OCI-LY1 (cell line): ENCODE measurements at regions not wholly inside any gene's neighbourhood (a gene's known extent, or its start where the extent isn't known, plus 50 kb on each side); places are given as distances from the start of the nearest gene placed in this dataset.

Experiments
- H2AFZ ChIP-seq: fragments of 200-600 bp; sonication (generic), shearing (Covaris generic); 2 replicates; pipeline ENCODE4 v1.6.0; 2014; ENCODE audit warnings: antibody characterized with exemption, mild to moderate bottlenecking, low read length
- H3F3A ChIP-seq: fragments of 200-600 bp; sonication (generic), shearing (Covaris generic); 2 replicates; pipeline ENCODE4 v1.6.0; 2014; ENCODE audit warnings: mild to moderate bottlenecking, antibody characterized with exemption, low read length, moderate library complexity; ENCODE audit not compliant: insufficient read depth
- H3K27ac ChIP-seq: fragments of 200-600 bp; sonication (generic); 2 replicates; pipeline ENCODE4 v1.5.1; 2014; ENCODE audit warnings: low read length, mixed run types, mild to moderate bottlenecking, low read depth; ENCODE audit not compliant: poor library complexity, severe bottlenecking
- H3K27me3 ChIP-seq: fragments of 200-600 bp; sonication (generic); 2 replicates; pipeline ENCODE4 v1.6.0; 2014; ENCODE audit warnings: antibody characterized with exemption, mild to moderate bottlenecking, low read length, moderate library complexity; ENCODE audit not compliant: insufficient read depth
- H3K36me3 ChIP-seq: fragments of 200-600 bp; sonication (generic); 2 replicates; pipeline ENCODE4 v1.6.1; 2014; ENCODE audit warnings: mild to moderate bottlenecking, antibody characterized with exemption, low read length, moderate library complexity, mixed read lengths; ENCODE audit not compliant: insufficient read depth
- H3K4me1 ChIP-seq: fragments of 200-600 bp; sonication (generic); 2 replicates; pipeline ENCODE4 v1.5.1; 2014; ENCODE audit warnings: mild to moderate bottlenecking, low read length, moderate library complexity; ENCODE audit not compliant: insufficient read depth, severe bottlenecking
- H3K4me2 ChIP-seq: fragments of 200-600 bp; sonication (generic), shearing (Covaris generic); 2 replicates; pipeline ENCODE4 v1.6.1; 2014; ENCODE audit warnings: low read length
- H3K4me3 ChIP-seq: fragments of 200-600 bp; sonication (generic); 2 replicates; pipeline ENCODE4 v1.5.1; 2014; ENCODE audit warnings: low read length, low read depth, mild to moderate bottlenecking, mixed read lengths; ENCODE audit not compliant: poor library complexity, severe bottlenecking
- H3K79me2 ChIP-seq: fragments of 200-600 bp; shearing (Covaris generic); 2 replicates; pipeline ENCODE4 v1.6.1; 2016; ENCODE audit warnings: mixed run types, low read length, mixed read lengths; ENCODE audit not compliant: insufficient read depth
- H3K9ac ChIP-seq: fragments of 200-600 bp; sonication (generic), shearing (Covaris generic); 2 replicates; pipeline ENCODE4 v1.6.1; 2014; ENCODE audit warnings: mild to moderate bottlenecking, low read length, mixed read lengths
- H3K9me2 ChIP-seq: fragments of 200-600 bp; sonication (generic), shearing (Covaris generic); 2 replicates; pipeline ENCODE4 v1.6.1; 2014; ENCODE audit warnings: low read depth, mild to moderate bottlenecking, low read length, mixed read lengths
- H3K9me3 ChIP-seq: fragments of 200-600 bp; shearing (Covaris generic); 2 replicates; pipeline ENCODE4 v1.6.1; 2014; ENCODE audit warnings: low read length, mixed read lengths
- H4K20me1 ChIP-seq: fragments of 200-600 bp; sonication (generic), shearing (Covaris generic); 2 replicates; pipeline ENCODE4 v1.6.0; 2016; ENCODE audit warnings: mild to moderate bottlenecking, low read length; ENCODE audit not compliant: insufficient read depth
- EZH2 ChIP-seq: fragments of 200-600 bp; sonication (generic), shearing (Covaris generic); IDR thresholded peaks from 2 replicates; pipeline ENCODE4 v1.8.0; 2017; ENCODE audit warnings: borderline replicate concordance, mixed run types, mild to moderate bottlenecking, antibody characterized with exemption, low read length, moderate library complexity, mixed read lengths
- TF ChIP-seq, protein P1 (sequence below): fragments of 200-600 bp; sonication (generic), shearing (Covaris generic); IDR thresholded peaks from 2 replicates; pipeline ENCODE4 v1.5.1; 2017; ENCODE audit warnings: mild to moderate bottlenecking, antibody characterized with exemption, low read length, moderate library complexity, mixed read lengths

DNA sequence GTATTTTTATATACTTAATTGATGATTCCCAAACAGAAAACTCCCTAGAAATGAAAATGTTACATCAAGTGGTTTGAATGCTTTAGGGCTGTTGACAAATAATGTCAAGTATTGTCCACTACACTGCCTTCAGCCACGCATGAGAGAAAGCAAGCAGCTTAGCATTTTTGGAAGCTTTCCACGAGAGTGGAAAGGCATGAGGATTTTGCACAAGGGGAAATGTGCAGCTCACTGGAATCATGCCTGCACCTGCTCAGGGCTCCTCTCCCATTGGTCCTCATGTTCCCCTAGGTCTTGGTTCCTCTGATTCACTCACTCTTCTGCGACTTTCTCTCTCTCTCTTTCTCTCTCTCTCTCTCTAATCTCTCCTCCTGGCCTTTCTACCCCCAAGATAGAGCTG lies 439.5 kb upstream of the CDH4 start:
- no peaks in the 10 kb centered on the region for H3K4me1 ChIP-seq
- H3K9me2 ChIP-seq = no peaks in the 10 kb centered on the region
- H3K27me3 ChIP-seq = no peaks in the 10 kb centered on the region
- no peaks in the 10 kb centered on the region for H3K36me3 ChIP-seq
- TF ChIP-seq EZH2 = no peak
- TF ChIP-seq, protein P1, sequence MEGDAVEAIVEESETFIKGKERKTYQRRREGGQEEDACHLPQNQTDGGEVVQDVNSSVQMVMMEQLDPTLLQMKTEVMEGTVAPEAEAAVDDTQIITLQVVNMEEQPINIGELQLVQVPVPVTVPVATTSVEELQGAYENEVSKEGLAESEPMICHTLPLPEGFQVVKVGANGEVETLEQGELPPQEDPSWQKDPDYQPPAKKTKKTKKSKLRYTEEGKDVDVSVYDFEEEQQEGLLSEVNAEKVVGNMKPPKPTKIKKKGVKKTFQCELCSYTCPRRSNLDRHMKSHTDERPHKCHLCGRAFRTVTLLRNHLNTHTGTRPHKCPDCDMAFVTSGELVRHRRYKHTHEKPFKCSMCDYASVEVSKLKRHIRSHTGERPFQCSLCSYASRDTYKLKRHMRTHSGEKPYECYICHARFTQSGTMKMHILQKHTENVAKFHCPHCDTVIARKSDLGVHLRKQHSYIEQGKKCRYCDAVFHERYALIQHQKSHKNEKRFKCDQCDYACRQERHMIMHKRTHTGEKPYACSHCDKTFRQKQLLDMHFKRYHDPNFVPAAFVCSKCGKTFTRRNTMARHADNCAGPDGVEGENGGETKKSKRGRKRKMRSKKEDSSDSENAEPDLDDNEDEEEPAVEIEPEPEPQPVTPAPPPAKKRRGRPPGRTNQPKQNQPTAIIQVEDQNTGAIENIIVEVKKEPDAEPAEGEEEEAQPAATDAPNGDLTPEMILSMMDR = no peak
- no peak overlapping the region for H3K27ac ChIP-seq
- no peaks in the 10 kb centered on the region for H3F3A ChIP-seq
- H3K9ac ChIP-seq = no peak overlapping the region
- H3K4me2 ChIP-seq = no peak overlapping the region
- no peak overlapping the region for H2AFZ ChIP-seq
- no peak overlapping the region for H3K4me3 ChIP-seq
- no peaks in the 10 kb centered on the region for H4K20me1 ChIP-seq
- H3K9me3 ChIP-seq = no peaks in the 10 kb centered on the region
- H3K79me2 ChIP-seq = no peaks in the 10 kb centered on the region

DNA sequence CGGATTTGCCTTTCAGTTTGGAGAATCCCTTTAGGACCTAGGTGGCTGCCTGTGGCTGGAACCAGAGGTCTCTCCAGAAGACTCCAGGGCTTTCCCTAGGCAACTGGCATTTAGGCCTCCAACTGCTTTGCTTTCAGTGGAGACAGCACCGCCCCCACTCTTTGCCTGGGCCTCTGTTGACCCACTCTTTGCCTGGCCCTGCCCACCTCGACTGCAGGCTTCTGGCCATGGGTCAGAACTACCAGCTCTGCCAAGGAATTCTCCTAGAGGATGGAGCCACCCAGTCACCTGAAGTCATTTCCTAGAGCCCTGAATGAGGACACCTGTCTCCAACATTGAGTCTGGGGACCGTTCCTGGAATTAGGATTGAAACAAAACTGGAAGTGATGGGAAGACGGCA lies 439.0 kb upstream of the CDH4 start:
- no peaks in the 10 kb centered on the region for H4K20me1 ChIP-seq
- TF ChIP-seq, protein P1 = no peak
- no peak for TF ChIP-seq EZH2
- H3K4me3 ChIP-seq = no peak overlapping the region
- no peaks in the 10 kb centered on the region for H3K79me2 ChIP-seq
- H3K27ac ChIP-seq = no peak overlapping the region
- H3K9me3 ChIP-seq = no peaks in the 10 kb centered on the region
- H3K4me2 ChIP-seq = no peak overlapping the region
- H3K9ac ChIP-seq = no peak overlapping the region
- H3K36me3 ChIP-seq = no peaks in the 10 kb centered on the region
- no peaks in the 10 kb centered on the region for H3K9me2 ChIP-seq
- no peaks in the 10 kb centered on the region for H3K4me1 ChIP-seq
- H2AFZ ChIP-seq = no peak overlapping the region
- no peaks in the 10 kb centered on the region for H3K27me3 ChIP-seq
- H3F3A ChIP-seq = no peaks in the 10 kb centered on the region

DNA sequence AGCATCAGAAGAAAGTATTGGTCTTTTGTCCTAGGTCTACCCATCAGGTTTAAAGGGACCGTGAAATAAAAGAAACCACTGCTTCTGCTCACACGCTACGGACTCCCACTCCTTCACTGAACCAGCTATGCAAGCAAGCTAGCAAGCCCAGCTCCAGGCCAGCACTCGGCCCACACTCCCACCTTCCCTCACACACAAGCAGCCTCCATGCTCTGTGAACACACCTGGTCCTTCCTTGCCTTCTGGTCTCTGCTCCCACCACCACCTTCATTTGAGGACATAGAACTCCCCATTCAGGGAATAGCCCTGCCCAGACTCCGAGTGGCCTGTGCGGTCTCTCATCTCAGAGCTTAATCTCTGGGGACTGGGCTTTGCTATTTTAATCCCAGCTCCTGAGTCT lies 436.4 kb upstream of the CDH4 start:
- H2AFZ ChIP-seq = no peak overlapping the region
- TF ChIP-seq, protein P1 = no peak
- no peak for TF ChIP-seq EZH2
- no peaks in the 10 kb centered on the region for H4K20me1 ChIP-seq
- H3K79me2 ChIP-seq = no peaks in the 10 kb centered on the region
- no peak overlapping the region for H3K27ac ChIP-seq
- H3K4me1 ChIP-seq = no peaks in the 10 kb centered on the region
- no peak overlapping the region for H3K9ac ChIP-seq
- H3K4me2 ChIP-seq = no peak overlapping the region
- H3K9me2 ChIP-seq = no peaks in the 10 kb centered on the region
- no peaks in the 10 kb centered on the region for H3F3A ChIP-seq
- no peaks in the 10 kb centered on the region for H3K27me3 ChIP-seq
- H3K9me3 ChIP-seq = no peaks in the 10 kb centered on the region
- no peak overlapping the region for H3K4me3 ChIP-seq
- no peaks in the 10 kb centered on the region for H3K36me3 ChIP-seq
